ENCODE measurements at regions not wholly inside any gene's neighbourhood (a gene's known extent, or its start where the extent isn't known, plus 50 kb on each side); places are given as distances from the start of the nearest gene placed in this dataset.

- no peaks in the 10 kb centered on the region for H4K20me1 ChIP-seq (ENCODE audit: insufficient read depth, low read length)
- H3K4me3 ChIP-seq (ENCODE audit: low read depth in 1 of 2, low read length in 2 of 2): no peak overlapping the region
- H3K27ac ChIP-seq (ENCODE audit: low read length): no peak overlapping the region
- H3K27me3 ChIP-seq (ENCODE audit: insufficient read depth, low read length, poor library complexity): no peaks in the 10 kb centered on the region
- H2AFZ ChIP-seq (ENCODE audit: low read depth, low read length): no peak overlapping the region
- no peak for ATAC-seq (ENCODE audit: insufficient read depth, low read depth)
- no peak overlapping the region for H3K4me2 ChIP-seq (ENCODE audit: insufficient read depth, low read length)
- TF ChIP-seq EZH2 (IDR thresholded peaks at IDR 0.05; ENCODE audit: borderline replicate concordance, low read depth, low read length, severe bottlenecking) (no peak), CTCF (IDR thresholded peaks at IDR 0.05; ENCODE audit: borderline replicate concordance, extremely low read depth, low read length, poor library complexity, severe bottlenecking) (no peak)
- H3K9me3 ChIP-seq (ENCODE audit: insufficient read depth, low read length, severe bottlenecking): no peaks in the 10 kb centered on the region
- no peaks in the 10 kb centered on the region for H3K79me2 ChIP-seq (ENCODE audit: insufficient read depth, low read length)
- H3K36me3 ChIP-seq (ENCODE audit: insufficient read depth, low read length): no peaks in the 10 kb centered on the region
- no peaks in the 10 kb centered on the region for H3K4me1 ChIP-seq (ENCODE audit: insufficient read depth, low read length)
- no peak overlapping the region for H3K9ac ChIP-seq (ENCODE audit: low read depth, low read length)
- DNase-seq: no peak
These were observed 111.7 kb upstream of the NR2F2 start for GRCh38 chr15:96218623-96219455.

- H3K36me3 ChIP-seq (ENCODE audit: insufficient read depth, low read length): no peaks in the 10 kb centered on the region
- DNase-seq: no peak
- H3K79me2 ChIP-seq (ENCODE audit: insufficient read depth, low read length): no peaks in the 10 kb centered on the region
- no peak overlapping the region for H3K4me3 ChIP-seq (ENCODE audit: low read depth in 1 of 2, low read length in 2 of 2)
- no peak overlapping the region for H3K9ac ChIP-seq (ENCODE audit: low read depth, low read length)
- H3K4me2 ChIP-seq (ENCODE audit: insufficient read depth, low read length): no peak overlapping the region
- H3K4me1 ChIP-seq (ENCODE audit: insufficient read depth, low read length): no peaks in the 10 kb centered on the region
- no peaks in the 10 kb centered on the region for H3K27me3 ChIP-seq (ENCODE audit: insufficient read depth, low read length, poor library complexity)
- no peaks in the 10 kb centered on the region for H3K9me3 ChIP-seq (ENCODE audit: insufficient read depth, low read length, severe bottlenecking)
- TF ChIP-seq CTCF (IDR thresholded peaks at IDR 0.05; ENCODE audit: borderline replicate concordance, extremely low read depth, low read length, poor library complexity, severe bottlenecking) (no peak), EZH2 (IDR thresholded peaks at IDR 0.05; ENCODE audit: borderline replicate concordance, low read depth, low read length, severe bottlenecking) (no peak)
- no peak overlapping the region for H3K27ac ChIP-seq (ENCODE audit: low read length)
- H4K20me1 ChIP-seq (ENCODE audit: insufficient read depth, low read length): no peaks in the 10 kb centered on the region
- no peak for ATAC-seq (ENCODE audit: insufficient read depth, low read depth)
- H2AFZ ChIP-seq (ENCODE audit: low read depth, low read length): no peak overlapping the region
These were observed 110.8 kb upstream of the NR2F2 start for GRCh38 chr15:96219681-96220080.

- TF ChIP-seq CTCF (IDR thresholded peaks at IDR 0.05; ENCODE audit: borderline replicate concordance, extremely low read depth, low read length, poor library complexity, severe bottlenecking) (no peak), EZH2 (IDR thresholded peaks at IDR 0.05; ENCODE audit: borderline replicate concordance, low read depth, low read length, severe bottlenecking) (no peak)
- Histone ChIP-seq H3K4me2 (ENCODE audit: insufficient read depth, low read length) (no peak overlapping the region), H3K4me3 (ENCODE audit: low read depth in 1 of 2, low read length in 2 of 2) (no peak overlapping the region), H3K9me3 (ENCODE audit: insufficient read depth, low read length, severe bottlenecking) (no peaks in the 10 kb centered on the region), H3K4me1 (ENCODE audit: insufficient read depth, low read length) (no peaks in the 10 kb centered on the region), H2AFZ (ENCODE audit: low read depth, low read length) (no peak overlapping the region), H3K27me3 (ENCODE audit: insufficient read depth, low read length, poor library complexity) (no peaks in the 10 kb centered on the region), H3K36me3 (ENCODE audit: insufficient read depth, low read length) (no peaks in the 10 kb centered on the region), H4K20me1 (ENCODE audit: insufficient read depth, low read length) (no peaks in the 10 kb centered on the region), H3K9ac (ENCODE audit: low read depth, low read length) (no peak overlapping the region), H3K27ac (ENCODE audit: low read length) (no peak overlapping the region), H3K79me2 (ENCODE audit: insufficient read depth, low read length) (no peaks in the 10 kb centered on the region)
- ATAC-seq (ENCODE audit: insufficient read depth, low read depth) (no peak), DNase-seq (no peak)
These were observed 109.8 kb upstream of the NR2F2 start for GRCh38 chr15:96220657-96221056.
